T-helper 9 cell (primary cell): ENCODE measurements at regions not wholly inside any gene's neighbourhood (a gene's known extent, or its start where the extent isn't known, plus 50 kb on each side); places are given as distances from the start of the nearest gene placed in this dataset.

Experiments used
- DNase-seq: peaks from one replicate; pipeline ENCODE4 v3.0.0-alpha.2; 2020

DNA sequence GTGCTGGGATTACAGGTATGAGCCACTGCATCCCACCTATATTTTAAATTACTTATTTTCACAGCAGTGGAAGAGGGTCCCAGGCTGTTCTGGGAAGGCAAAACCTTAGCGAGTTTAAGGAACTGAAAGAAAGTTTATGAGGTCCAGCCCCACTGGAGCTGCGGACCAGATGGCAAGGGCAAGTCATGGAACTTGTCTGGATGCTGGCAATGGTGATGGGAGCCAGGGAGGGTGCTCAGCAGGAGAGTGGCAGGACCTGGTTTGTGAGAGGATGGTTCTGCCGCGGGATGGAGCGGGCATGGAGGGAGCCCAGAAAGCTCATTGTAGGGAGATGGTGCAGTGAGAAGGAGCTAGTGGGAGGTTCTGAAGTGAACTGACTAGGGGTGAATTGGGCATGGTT lies 50.6 kb upstream of the SLC45A1 start:
- no peak for DNase-seq

- DNase-seq: no peak
Measured at GRCh38 chr1:8266436-8267165, 51.3 kb upstream of the SLC45A1 start.

DNA sequence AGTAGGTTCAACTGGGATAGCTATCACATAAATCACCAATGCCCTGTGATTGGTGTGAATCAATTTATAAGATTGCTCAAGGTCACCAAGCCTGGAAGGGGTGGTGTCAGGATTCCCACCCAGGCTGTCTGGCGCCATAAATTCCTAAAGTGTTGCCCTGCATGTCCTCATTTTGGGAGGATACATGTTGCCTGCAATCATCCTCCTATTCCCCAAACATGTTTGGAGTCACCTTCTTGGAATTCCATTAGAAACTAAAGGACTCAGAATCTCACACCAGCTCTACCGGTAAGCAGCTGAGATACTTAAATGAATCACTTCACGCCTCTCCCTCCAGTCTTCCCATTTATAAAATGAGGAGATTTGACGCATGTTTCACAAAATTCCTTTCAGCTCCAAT lies 54.1 kb upstream of the SLC45A1 start:
- DNase-seq: no peak

GRCh38 chr1:8261398-8261762 lies 56.5 kb upstream of the SLC45A1 start:
- DNase-seq: no peak

DNA sequence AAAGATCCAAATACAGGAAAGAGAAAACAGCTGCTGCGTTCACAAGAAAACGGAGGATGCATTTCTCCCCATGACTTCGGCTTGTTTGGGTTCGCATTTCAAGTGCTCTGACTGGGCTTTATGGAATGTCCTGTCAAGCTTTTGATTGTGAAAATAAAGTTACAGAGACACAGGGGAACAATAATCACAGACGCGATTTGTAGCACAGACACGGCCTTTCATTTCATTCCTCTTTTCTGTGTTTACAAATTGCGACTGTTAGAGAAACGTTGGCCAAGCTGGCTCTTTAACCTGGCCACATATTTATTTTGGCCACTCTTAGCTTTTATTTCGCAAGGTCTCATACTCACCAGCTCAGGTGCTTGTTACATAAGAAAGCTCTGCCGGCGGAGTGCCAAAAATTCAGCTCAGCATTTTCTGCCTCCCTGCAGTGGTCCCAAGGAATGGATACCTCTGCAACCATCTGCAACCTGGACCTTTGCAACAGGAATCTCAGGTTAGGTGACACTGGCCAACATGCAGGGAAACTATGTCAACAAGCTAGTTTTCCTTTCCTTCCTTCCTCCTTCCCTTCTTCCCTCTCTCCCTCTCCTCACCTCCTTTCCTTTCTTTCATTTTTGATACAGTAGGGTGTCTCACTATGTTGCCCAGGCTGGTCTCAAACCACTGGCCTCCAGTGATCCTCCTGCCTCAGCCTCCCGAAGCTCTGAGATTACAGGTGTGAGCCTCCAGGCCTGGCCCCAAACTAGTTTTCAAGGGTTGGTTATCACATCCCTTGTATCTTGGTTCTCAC lies 58.2 kb upstream of the SLC45A1 start:
- DNase-seq: no peak

- DNase-seq: no peak
Measured at GRCh38 chr1:8257621-8258020, 60.3 kb upstream of the SLC45A1 start.

- no peak for DNase-seq
Measured at GRCh38 chr1:8256321-8256720, 61.6 kb upstream of the SLC45A1 start.

DNA sequence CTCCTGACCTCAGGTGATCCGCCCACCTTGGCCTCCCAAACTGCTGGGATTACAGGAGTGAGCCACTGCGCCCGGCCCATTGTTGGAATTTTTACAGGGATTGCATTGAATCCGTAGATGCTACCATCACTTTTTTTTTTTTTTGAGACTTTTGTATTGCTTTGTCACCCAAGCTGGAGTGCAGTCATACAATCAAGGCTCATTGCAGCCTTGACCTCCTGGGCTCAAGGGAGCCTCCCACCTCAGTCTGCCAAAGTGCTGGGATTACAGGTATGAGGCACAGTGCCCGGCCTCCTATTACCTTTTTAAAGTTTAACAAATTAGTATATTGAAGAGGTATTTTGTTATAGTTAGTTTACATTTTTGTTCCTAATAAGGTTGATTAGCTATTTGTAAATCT lies 62.2 kb upstream of the SLC45A1 start:
- DNase-seq: no peak

GRCh38 chr1:8252266-8252951 lies 65.5 kb upstream of the SLC45A1 start:
- no peak for DNase-seq

GRCh38 chr1:8251635-8252034 lies 66.3 kb upstream of the SLC45A1 start:
- DNase-seq: no peak

DNA sequence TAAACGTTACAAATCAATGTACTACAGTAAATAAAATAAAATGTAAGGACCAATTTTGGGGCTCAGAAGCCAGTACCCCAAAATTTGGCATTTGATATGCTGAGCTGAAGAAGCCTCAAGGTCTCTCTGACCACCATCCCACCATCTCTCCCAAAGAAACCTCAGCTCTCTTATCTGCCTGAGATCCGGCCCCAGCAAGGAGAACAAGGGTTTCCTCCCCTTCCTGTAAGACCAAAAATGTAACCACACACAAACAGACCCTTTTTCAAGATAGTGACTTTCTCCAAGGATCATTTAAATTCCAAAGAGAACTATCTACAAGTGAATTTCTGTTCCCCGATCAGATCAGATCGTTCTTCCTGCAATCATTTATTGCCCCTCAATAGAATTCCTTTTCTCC lies 68.1 kb upstream of the SLC45A1 start:
- no peak for DNase-seq

- no peak for DNase-seq
Measured at GRCh38 chr1:8247811-8248436, 70.0 kb upstream of the SLC45A1 start.

- DNase-seq: no peak
Measured at GRCh38 chr1:8244304-8244703, 73.6 kb upstream of the SLC45A1 start.

DNA sequence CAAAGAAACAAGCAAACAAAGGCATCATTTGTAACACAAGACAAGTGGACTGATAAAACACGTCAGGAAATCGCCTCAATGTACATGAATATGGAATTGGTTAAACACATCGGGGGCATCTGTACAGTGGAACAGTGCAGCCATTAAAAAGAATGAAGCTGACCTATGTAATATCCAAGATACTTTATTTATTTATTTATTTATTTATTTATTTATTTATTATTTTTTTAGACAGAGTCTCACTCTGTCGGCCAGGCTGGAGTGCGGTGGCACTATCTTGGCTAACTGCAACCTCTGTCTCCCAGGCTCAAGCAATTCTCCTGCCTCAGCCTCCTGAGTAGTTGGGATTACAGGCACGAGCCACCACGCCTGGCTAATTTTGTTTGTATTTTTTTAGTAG lies 75.4 kb upstream of the SLC45A1 start:
- DNase-seq: no peak

- no peak for DNase-seq
Measured at GRCh38 chr1:8241417-8242014, 76.4 kb upstream of the SLC45A1 start.

DNA sequence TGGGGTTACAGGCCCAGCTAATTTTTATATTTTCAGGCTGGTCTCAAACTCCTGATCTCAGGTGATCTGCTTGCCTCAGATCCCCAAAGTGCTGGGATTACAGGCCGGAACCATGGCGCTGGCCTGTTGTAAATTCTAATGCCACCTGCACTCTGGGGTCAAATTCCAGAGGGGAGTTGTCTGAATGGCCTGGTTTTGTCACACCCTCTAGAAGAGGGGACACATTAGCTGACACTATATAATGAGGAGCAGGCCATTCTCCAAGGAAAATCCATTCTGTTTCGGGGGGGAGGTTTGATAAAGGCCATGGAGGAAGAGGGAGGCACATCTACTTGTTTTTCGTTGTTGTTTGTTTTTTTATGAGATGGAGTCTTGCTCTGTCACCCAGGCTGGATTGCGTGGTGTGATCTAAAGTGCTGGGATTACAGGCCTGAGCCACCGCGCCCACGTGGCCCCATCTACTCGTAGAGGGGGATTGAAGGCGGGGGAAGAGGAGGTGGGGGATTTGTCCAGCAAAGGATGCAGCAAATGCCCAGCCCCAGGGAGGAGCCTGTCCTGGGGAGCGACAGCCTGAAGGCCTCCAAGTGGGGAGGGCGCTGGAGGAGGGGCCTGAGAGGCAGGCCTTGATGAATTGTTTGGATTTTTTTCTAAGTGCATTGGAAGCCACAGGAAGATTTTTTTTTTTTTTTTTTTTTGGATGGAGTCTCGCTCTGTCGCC lies 78.4 kb upstream of the SLC45A1 start:
- DNase-seq: no peak

DNA sequence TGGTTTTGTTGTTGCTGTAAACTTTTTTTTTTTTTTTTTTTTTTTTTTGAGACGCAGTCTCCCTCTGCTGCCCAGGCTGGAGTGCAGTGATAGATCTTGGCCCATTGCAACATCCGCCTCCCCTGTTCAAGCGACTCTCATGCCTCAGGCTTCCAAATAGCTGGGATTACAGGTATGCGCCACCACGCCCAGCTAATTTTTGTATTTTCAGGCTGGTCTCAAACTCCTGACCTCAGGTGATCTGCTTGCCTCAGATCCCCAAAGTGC lies 78.9 kb upstream of the SLC45A1 start:
- DNase-seq: no peak

GRCh38 chr1:8238141-8239038 lies 79.5 kb upstream of the SLC45A1 start:
- no peak for DNase-seq

- no peak for DNase-seq
Measured at GRCh38 chr1:8232036-8232757, 85.7 kb upstream of the SLC45A1 start.

- DNase-seq: no peak
Measured at GRCh38 chr1:8230292-8230621, 87.7 kb upstream of the SLC45A1 start.

DNA sequence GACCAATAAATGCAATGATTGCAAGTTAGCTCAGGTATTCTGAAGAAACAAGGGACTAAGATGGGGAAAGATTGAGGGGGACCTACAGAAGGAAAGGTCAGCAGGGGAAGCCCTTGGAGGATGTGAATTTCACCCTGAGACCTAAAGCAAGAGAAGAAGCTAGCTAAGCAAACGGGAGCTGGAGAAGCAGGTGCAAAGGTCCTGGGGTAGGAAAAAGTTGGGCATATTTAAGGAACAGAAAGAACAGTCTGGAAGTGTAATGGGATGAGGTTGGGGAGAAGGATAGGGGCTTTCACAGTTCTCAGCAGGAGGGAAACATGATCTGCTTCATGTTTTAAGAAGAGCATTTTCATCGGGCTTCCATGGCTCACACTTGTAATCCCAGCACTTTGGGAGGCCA lies 89.7 kb upstream of the SLC45A1 start:
- DNase-seq: no peak
